ENCODE measurements at regions not wholly inside any gene's neighbourhood (a gene's known extent, or its start where the extent isn't known, plus 50 kb on each side); places are given as distances from the start of the nearest gene placed in this dataset.

- Histone ChIP-seq H3K36me3 (no peaks in the 10 kb centered on the region), H3K27me3 (ENCODE audit: insufficient read depth, low read depth, severe bottlenecking) (no peaks in the 10 kb centered on the region), H3K4me3 (ENCODE audit: low read depth, low read length) (no peak overlapping the region), H3K9me3 (ENCODE audit: severe bottlenecking) (no peaks in the 10 kb centered on the region), H3K27ac (no peak overlapping the region)
- no peak for TF ChIP-seq CTCF (IDR thresholded peaks at IDR 0.05; ENCODE audit: low read depth, low read length)
- no peak for DNase-seq
These were observed 162.9 kb upstream of the TLE3 start for GRCh38 chr15:70260580-70260979.

DNA sequence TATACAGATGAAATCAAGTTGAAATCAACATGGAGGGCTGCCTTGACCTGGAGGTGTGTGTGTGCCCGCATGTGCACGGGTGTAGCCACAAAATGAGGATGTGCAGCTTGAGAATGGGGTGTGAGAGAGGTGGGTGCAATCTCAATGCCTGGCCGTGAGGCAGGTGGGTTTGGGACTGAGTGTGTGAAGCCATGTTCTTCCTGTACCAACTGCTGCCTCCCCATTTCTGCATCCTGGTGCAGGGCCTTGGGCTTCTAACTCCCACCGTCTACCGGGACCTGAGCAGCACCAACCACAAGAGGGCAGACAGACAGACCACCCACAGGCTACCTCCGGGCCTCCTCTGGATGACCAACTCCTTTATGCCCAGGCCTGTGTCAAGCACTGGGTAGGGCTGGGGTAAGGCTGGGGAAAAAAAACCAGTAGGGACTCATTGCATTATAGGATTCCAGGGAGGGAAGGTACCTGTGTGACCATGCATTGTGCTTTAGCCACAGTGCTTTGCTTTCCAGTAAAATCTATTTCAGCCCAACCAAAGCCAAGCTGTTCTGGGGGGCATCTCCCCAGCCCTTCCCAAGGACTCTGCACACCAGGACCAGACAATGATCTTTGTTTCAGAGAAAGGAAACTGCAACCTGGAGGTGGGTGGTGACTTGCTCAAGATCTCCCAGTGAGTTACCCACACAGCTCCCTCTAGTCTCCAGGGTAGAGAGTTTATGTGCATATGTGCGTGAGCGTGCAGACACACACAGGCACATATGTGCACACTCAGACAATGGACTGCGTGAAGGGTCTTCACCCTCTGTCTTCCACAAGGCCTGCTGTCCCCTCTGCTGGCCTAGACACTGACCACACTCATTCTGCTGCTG, 162.2 kb upstream of the TLE3 start:
- TF ChIP-seq CTCF (IDR thresholded peaks at IDR 0.05; ENCODE audit: low read depth, low read length), result peak; percentile 59
- peak; percentile 59 for DNase-seq
- H3K9me3 ChIP-seq (ENCODE audit: severe bottlenecking), result no peaks in the 10 kb centered on the region
- H3K27me3 ChIP-seq (ENCODE audit: insufficient read depth, low read depth, severe bottlenecking), result no peaks in the 10 kb centered on the region
- no peak overlapping the region for H3K4me3 ChIP-seq (ENCODE audit: low read depth, low read length)
- no peak overlapping the region for H3K27ac ChIP-seq
- H3K36me3 ChIP-seq, result no peaks in the 10 kb centered on the region

- Histone ChIP-seq H3K4me3 (ENCODE audit: low read depth, low read length) (no peak overlapping the region), H3K27me3 (ENCODE audit: insufficient read depth, low read depth, severe bottlenecking) (no peaks in the 10 kb centered on the region), H3K9me3 (ENCODE audit: severe bottlenecking) (no peaks in the 10 kb centered on the region), H3K27ac (no peak overlapping the region), H3K36me3 (no peaks in the 10 kb centered on the region)
- TF ChIP-seq CTCF (IDR thresholded peaks at IDR 0.05; ENCODE audit: low read depth, low read length), result no peak
- no peak for DNase-seq
These were observed 161.3 kb upstream of the TLE3 start for GRCh38 chr15:70259028-70259424.

DNA sequence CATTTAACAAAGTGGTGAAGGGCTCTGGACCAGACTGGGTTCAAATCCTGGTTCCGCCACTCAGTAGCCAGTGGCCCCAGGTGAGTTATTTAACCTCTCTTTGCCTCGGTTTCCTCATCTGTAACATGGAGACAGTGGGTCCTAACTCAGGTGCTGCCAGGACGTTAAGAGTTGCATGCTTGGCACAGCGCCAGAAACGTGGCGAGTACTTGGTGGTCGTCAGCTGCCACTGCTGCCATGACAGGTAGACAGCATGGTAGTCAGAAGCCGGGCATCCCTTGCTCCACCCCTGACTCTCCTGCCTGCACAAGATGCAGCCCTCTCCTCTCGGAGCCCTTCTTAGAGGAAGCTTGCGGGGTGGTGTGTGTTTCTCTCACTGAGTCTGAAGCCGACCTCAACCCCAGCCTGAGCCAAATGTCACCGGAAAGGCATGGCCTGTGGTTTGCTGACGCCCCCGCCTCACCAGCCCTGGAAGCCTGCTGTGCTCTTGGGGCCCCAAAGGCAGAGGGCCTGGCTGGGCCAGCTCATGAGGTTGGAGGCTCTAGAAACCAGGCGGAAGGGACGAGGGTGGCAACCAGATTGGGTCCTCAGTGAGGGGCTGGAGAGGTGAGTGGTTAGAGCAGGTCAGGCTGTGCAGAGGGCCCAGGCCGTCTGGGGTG, 160.8 kb upstream of the TLE3 start:
- no peak overlapping the region for H3K27ac ChIP-seq
- H3K36me3 ChIP-seq, result no peaks in the 10 kb centered on the region
- no peaks in the 10 kb centered on the region for H3K27me3 ChIP-seq (ENCODE audit: insufficient read depth, low read depth, severe bottlenecking)
- H3K4me3 ChIP-seq (ENCODE audit: low read depth, low read length), result no peak overlapping the region
- no peaks in the 10 kb centered on the region for H3K9me3 ChIP-seq (ENCODE audit: severe bottlenecking)
- DNase-seq, result no peak
- TF ChIP-seq CTCF (IDR thresholded peaks at IDR 0.05; ENCODE audit: low read depth, low read length), result no peak

DNA sequence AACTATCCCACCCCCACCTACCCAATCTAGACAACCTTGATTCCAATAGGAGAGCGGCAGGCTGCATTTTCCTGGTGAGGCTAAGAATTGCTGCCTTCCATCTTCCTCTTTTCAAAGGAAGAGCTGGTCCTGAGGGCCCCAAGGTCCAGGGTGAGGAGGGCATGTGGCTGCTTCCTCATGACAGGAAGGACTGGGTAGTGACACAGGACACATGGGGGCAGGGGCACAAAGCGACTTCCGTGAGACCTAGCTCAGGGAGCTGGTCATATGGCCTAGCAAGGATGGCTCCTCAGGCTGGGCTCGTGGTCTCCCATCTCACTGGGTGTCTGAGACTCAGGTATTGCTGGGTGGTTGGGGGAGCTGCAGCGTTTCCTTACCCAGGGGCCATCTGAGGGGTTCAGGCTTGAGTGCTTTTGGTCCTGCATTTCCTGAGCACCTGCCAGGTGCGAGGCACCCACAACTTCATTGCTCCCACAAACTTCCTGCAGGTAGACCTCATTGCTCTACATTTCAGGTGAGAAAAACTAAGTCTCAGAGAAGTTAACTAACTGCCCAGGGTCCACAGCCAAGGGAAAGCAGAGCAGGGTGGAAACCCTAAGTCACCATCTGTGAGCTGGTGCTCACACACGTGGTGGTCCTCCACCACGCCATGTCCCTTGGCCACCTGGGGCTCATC, 160.0 kb upstream of the TLE3 start:
- no peaks in the 10 kb centered on the region for H3K27me3 ChIP-seq (ENCODE audit: insufficient read depth, low read depth, severe bottlenecking)
- no peak for DNase-seq
- H3K36me3 ChIP-seq, result no peaks in the 10 kb centered on the region
- no peaks in the 10 kb centered on the region for H3K9me3 ChIP-seq (ENCODE audit: severe bottlenecking)
- no peak overlapping the region for H3K4me3 ChIP-seq (ENCODE audit: low read depth, low read length)
- H3K27ac ChIP-seq, result no peak overlapping the region
- no peak for TF ChIP-seq CTCF (IDR thresholded peaks at IDR 0.05; ENCODE audit: low read depth, low read length)

Data from WERI-Rb-1 (cell line).